Frontal cortex (tissue), 3 donors: ENCODE measurements at regions not wholly inside any gene's neighbourhood (a gene's known extent, or its start where the extent isn't known, plus 50 kb on each side); places are given as distances from the start of the nearest gene placed in this dataset.

Experiments
- DNase-seq, 2 donors: peaks; one replicate each; pipeline ENCODE4 v3.0.0; 2012; ENCODE audit warnings: low spot score in 2 of 2
- FAIRE-seq: peaks from 2 replicates; lab custom pipeline; 2012; peaks lifted over from hg19 to GRCh38; lab: Jason Lieb, UNC
- donor health status: control.
- donor health status: control.
- donor health status: control.

DNA sequence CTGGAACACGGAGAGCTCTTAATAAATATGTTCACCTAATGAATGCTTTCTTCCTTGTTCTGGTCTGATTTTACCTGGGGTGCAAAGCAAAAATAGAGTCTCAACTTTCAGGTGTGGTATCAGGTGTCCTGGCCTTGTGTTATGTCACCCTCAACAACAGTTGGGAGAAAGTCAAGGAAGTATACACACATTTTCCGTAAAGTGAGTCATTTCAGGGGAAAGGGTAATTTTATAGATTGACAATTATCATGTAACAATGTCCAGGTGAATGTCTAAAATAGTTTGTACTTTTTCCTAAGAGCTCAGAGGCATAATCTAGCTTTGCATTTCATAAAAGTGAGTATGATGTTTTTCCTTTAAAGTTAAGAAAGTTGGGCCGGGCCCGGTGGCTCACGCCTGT is 287.4 kb downstream of the SKIDA1 start:
- DNase-seq = no peak
- no peak for FAIRE-seq

DNA sequence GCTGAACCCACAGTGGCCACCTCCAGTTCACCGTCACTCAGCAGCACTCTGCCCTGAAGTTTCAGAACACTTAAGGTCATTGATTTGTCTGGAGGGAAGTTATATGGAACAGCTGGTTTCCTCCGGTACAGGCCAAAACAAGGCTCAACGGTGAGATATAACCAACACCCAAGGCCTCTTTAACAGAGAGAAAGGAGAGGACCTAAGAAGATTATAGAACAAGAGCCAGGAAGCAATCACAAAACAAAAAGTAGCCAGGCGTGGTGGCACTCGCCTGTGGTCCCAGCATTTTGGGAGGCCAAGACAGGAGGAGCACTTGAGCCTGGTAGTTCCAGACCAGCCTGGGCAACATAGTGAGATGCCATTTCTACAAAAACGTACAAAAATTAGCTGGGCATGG is 290.7 kb downstream of the SKIDA1 start:
- no peak for FAIRE-seq

GRCh38 chr10:21230219-21230618 is 295.3 kb downstream of the SKIDA1 start:
- DNase-seq = no peak
- no peak for FAIRE-seq

More for the DNA sequence above, 290.7 kb downstream of the SKIDA1 start:
- DNase-seq = no peak

GRCh38 chr10:21217748-21218367 is 307.6 kb downstream of the SKIDA1 start:
- DNase-seq (no peak), FAIRE-seq (no peak)

DNA sequence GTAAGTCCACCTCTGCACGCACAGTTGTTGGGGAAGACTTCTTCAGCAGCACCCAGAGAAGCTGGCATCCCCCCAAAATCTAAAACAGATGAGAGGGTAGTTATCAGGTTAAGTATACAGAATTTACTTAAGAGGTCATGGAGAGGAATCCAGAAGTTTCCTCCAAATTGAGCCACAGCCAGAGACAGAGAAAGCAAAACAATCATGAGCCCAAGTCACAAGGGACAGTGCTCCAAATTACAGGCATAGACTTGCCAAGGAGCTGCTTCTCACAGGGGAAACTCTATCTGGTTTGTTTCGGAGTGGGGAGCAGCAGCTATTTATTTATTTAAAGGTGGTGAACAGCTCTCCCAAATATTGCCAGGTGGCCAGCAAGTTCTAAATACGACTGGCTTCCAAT is 308.4 kb downstream of the SKIDA1 start:
- no peak for DNase-seq
- FAIRE-seq = no peak

- DNase-seq (no peak), FAIRE-seq (no peak)
Measured at GRCh38 chr10:21214329-21214728, 311.2 kb downstream of the SKIDA1 start.

DNA sequence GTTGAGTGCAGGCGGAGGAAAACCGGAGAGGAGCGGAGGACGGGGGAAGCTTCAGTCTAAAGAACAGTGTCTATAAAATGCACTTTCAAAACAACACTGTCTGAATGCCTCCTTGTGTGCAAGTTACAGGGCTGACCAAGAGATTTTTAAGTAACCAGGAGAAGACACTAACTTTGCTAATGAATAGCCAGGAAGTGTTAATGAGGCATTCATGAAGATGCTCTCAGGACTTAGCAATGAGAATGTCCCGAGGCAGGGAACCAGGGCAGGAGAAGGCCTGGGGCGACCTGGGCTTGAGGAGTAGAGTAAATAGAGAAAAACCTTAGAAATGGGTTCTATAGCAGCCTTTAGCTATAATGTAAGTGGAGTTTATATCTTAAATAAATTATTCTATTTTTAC is 312.1 kb downstream of the SKIDA1 start:
- DNase-seq = no peak
- no peak for FAIRE-seq

- no peak for FAIRE-seq
- DNase-seq = no peak
Measured at GRCh38 chr10:21212912-21213311, 312.6 kb downstream of the SKIDA1 start.

DNA sequence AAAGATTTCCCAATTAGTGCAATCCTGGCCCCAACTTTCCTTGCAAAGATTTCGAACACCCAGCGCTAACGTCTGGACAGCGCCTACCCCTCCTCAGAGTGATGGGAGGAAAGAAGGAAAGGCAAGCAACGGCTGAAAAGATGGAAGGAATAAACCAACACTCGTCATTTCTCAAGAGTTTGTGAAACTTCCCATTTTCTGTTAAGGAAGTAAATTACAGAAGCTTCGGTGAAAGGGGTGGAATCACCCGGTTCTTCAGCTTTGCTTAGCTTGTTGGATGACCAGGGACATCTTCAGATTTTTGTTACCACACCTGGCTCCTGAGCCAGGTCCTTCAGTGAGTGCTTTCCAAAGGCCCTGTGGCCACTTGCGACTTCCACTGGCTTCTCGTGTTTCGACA is 313.1 kb downstream of the SKIDA1 start:
- FAIRE-seq (no peak), DNase-seq (no peak)

GRCh38 chr10:21209495-21209894 is 312.4 kb upstream of the NEBL start:
- no peak for FAIRE-seq

GRCh38 chr10:21208666-21209316 is 311.7 kb upstream of the NEBL start:
- DNase-seq (no peak), FAIRE-seq (no peak)

More at GRCh38 chr10:21209495-21209894, 312.4 kb upstream of the NEBL start:
- DNase-seq = no peak

GRCh38 chr10:21207852-21208646 is 310.9 kb upstream of the NEBL start:
- FAIRE-seq (no peak), DNase-seq (no peak)

DNA sequence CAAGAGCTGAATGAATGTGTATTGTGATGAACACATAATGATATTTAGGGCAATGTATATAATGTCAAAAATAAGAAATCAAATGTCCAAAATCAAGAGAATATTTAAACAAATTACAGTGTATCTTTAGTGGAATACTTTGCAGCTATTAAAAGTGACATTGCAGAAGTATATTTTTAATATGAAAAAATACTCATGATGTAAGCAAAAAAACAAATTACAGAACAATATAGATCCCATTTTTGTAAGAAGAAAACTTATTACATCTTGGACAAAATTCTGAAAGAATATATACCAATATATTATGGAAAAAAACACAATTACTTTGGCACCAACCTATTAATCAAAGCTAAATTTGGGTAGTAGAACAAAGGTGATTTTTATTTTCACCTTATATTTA is 308.2 kb upstream of the NEBL start:
- FAIRE-seq = peak; percentile 49
- no peak for DNase-seq

- DNase-seq = no peak
- no peak for FAIRE-seq
Measured at GRCh38 chr10:21203473-21204107, 306.5 kb upstream of the NEBL start.

DNA sequence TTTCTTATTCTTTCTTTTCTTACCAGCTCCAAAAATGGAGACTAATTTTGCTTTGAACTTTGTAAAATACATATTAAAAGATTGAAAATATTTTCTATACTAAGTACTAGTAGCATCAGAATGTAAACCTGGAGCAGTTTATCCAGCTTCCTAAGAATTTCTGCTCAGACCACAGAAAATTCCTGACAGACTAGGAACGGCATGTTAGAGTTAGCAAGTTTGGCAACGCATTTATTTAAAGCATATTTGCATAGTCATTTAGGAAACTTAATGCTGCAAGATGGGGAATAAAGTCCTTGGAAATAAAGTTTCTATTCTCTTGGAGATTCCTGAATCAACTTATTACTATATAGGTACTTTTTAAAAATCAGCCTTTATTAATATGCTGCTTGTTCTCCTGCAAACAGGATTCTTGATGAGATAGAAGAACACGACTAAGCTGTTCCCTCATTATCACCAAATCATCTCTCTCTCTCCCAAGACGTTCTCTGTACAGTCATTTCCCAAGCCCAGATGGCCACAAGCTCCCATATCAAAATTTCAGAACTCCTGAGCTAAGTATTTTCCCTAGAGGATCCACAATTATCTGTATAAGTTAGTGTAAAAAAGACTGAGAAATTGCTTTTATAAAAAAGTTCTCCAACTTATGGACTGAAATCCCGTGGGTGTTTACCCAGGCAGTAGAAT is 305.8 kb upstream of the NEBL start:
- FAIRE-seq = no peak
- DNase-seq = no peak

DNA sequence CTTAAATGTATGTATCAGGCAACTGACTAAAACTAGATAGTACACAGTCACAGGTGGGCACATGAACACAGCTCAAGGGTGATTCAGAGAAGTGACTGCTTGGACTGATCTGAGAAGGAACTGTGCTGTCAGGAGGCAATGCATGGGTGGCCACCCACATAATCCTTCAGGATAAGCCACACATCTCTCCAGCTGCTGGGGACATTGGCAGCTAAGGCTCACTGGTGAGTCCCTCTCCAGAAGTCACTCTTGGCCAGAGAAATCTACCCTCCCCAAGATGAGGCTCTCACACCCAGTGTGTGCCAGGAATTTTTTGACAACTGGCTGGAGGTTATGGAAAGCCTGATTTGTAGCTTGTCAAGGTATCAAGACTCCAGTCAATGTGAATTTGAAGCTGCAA is 302.4 kb upstream of the NEBL start:
- FAIRE-seq (no peak), DNase-seq (no peak)

GRCh38 chr10:21197838-21198237 is 300.7 kb upstream of the NEBL start:
- FAIRE-seq (no peak), DNase-seq (no peak)

DNA sequence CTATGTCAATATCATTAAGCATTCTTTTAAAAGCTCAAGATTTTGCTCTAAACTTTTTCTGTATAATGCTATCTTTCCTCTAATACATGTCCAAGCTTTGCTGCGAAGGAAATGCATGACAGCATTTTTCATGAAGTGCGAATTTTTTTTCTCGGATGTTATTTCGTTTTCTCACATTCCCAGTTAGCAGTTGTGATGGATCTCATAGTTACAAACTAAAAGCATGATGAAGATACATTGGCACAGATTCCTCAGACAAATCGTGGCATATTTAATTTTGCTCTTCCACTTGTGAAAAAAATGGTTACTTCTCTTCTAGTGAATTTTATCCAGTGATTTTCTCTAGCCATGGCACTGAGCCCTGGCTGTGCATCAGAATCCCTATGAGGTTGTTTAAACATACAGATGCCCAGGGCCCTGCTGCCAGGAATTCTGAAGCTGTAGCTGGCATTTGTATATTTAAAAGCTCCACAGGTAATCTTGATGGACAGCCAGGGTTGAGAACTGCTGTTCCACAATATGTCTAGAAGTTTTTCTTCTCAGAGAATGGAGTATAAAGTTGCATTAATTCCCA is 299.8 kb upstream of the NEBL start:
- no peak for DNase-seq
- no peak for FAIRE-seq

- DNase-seq = no peak
- FAIRE-seq = no peak
Measured at GRCh38 chr10:21195252-21195651, 298.1 kb upstream of the NEBL start.

DNA sequence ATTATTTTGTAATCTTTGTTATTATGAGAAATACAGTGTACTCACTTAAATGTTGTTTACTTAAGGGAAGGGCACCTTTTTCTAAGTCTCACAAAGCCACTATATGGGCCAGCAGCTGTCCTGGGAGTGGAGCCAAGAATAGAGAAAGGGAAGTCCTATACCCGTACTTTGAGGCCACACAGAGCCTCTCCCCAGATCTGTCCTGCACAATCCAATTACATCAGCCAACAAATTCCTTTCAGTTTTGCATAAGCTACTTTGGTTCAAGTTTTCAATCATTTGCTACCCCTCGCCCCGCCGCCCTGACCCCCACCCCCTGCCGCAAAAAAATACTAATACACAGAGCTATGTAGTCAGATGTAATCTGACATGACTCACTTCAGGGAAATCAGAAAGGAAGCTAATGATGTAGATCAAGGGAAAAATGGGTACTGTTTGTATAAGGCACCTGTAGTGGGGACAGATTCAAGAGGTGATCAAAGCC is 297.4 kb upstream of the NEBL start:
- DNase-seq = no peak
- no peak for FAIRE-seq
